ENCODE measurements at regions not wholly inside any gene's neighbourhood (a gene's known extent, or its start where the extent isn't known, plus 50 kb on each side); places are given as distances from the start of the nearest gene placed in this dataset.

DNA sequence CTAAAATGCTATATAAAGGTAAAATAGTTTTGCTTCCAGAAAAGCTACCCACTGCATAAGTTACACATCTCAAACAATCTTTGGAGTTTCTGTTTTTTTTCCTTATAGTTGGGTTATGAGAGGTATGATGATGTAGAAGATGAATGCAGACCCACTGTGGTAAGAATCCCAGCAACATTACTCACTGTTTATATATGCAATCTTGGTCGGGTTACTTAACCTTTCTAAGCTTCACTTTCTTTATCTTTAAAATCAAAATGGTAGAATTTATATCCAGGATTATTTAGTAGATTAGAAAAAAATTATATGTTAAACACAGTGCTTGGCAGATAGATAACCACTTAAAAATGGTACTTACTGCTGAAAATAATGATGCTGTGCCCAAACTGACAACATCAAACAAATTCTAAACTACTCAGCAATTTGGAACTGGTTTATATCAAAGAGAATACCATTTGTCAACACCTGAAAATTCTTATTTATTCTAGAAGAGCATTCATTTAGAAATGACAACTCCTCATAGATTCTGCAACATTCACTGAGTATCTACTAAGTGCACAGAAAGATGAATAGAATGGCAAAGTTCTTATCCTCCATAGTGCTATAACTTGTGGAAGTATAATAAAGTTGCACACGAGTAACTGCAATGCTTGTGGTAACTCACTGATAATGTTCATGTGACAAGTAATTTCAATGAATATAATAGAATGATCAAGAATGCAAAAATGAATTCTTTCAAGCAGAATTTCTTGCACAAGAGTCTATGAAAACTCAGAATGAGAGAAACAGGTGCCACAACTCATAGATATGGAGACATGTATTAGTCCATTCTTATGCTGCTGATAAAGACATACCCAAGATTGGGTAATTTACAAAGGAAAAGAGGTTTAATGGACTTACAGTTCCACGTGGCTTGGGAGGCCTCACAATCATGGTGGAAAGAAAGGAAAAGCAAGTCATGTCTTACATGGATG is 129.0 kb upstream of the SLC7A14 start:
- Histone ChIP-seq H3K36me3 (no peaks in the 10 kb centered on the region), H3K4me3 (no peak overlapping the region), H3K4me1 (no peaks in the 10 kb centered on the region), H3K27ac (no peak overlapping the region), H3K9me3 (no peaks in the 10 kb centered on the region), H3K27me3 (no peaks in the 10 kb centered on the region)
- intact Hi-C loops (cut with DNase I): no loop called here
- DNase-seq: no peak
- TF ChIP-seq, protein P1, sequence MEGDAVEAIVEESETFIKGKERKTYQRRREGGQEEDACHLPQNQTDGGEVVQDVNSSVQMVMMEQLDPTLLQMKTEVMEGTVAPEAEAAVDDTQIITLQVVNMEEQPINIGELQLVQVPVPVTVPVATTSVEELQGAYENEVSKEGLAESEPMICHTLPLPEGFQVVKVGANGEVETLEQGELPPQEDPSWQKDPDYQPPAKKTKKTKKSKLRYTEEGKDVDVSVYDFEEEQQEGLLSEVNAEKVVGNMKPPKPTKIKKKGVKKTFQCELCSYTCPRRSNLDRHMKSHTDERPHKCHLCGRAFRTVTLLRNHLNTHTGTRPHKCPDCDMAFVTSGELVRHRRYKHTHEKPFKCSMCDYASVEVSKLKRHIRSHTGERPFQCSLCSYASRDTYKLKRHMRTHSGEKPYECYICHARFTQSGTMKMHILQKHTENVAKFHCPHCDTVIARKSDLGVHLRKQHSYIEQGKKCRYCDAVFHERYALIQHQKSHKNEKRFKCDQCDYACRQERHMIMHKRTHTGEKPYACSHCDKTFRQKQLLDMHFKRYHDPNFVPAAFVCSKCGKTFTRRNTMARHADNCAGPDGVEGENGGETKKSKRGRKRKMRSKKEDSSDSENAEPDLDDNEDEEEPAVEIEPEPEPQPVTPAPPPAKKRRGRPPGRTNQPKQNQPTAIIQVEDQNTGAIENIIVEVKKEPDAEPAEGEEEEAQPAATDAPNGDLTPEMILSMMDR (IDR thresholded peaks at IDR 0.05): no peak
- no peak for ATAC-seq

DNA sequence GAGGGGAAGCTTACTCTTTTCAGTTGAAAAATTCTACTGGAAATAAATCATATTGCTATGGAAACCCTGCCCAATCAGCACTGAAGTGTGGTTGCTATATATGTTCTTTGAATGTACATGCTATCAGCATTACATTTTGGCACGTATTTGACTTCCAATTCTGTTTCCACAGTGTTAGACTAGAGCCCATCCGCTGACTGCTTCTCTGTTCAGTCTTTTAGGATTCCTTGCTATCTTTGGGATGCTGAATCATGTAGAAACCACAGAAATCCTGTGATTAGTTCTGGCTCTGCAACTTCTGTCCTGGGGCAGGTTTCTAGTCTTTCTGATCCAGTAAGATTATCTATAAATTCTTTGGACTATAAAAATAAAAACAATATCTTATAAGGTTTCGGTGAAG is 128.2 kb upstream of the SLC7A14 start:
- intact Hi-C loops (cut with DNase I): no loop called here
- H3K27ac ChIP-seq: no peak overlapping the region
- H3K9me3 ChIP-seq: no peaks in the 10 kb centered on the region
- no peaks in the 10 kb centered on the region for H3K27me3 ChIP-seq
- H3K36me3 ChIP-seq: no peaks in the 10 kb centered on the region
- TF ChIP-seq, protein P1 (IDR thresholded peaks at IDR 0.05): no peak
- no peaks in the 10 kb centered on the region for H3K4me1 ChIP-seq
- DNase-seq: no peak
- ATAC-seq: no peak
- no peak overlapping the region for H3K4me3 ChIP-seq

DNA sequence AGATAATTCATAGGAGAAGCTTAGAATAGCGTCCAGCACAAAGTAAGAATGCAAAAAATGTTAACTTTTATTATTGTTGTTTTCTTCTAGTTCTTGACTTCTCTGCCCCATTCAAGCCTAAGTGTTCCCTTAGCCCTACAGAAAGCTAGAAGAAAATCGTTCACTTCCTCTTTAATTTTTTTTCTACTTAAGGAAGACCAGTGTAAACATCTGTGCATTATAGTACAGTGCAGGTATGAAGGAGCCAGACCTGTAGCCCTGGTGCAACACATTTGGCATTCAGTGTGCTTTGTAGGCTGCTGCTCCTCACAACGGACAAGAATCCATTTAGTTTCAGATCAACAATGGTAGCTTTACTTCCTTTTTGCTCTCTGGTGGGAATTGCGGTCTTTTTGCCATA is 127.8 kb upstream of the SLC7A14 start:
- Histone ChIP-seq H3K27ac (no peak overlapping the region), H3K36me3 (no peaks in the 10 kb centered on the region), H3K9me3 (no peaks in the 10 kb centered on the region), H3K4me3 (no peak overlapping the region), H3K27me3 (no peaks in the 10 kb centered on the region), H3K4me1 (no peaks in the 10 kb centered on the region)
- DNase-seq (no peak), ATAC-seq (no peak)
- intact Hi-C loops (cut with DNase I): no loop called here
- TF ChIP-seq, protein P1 (IDR thresholded peaks at IDR 0.05): no peak

DNA sequence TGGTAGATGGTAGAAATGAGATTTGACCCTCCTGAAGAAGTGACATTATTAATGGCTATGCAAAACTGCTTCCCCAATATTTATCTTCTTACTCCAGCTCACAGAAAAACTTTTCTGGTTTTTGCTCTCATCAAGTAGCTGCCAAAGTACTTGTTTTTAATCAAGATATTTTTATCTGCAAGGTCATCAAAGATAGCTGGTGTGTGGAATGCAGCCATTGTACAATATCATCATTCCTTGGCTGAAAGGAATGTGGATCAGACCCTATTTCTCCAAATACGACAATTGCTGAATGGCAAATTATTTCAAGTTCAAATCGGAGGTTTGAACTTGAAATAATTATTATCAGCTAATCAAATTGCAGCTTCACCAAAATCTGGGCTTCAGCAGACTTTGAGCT is 126.9 kb upstream of the SLC7A14 start:
- ATAC-seq (no peak), DNase-seq (no peak)
- Histone ChIP-seq H3K4me3 (no peak overlapping the region), H3K27me3 (no peaks in the 10 kb centered on the region), H3K4me1 (no peaks in the 10 kb centered on the region), H3K27ac (no peak overlapping the region), H3K9me3 (no peaks in the 10 kb centered on the region), H3K36me3 (no peaks in the 10 kb centered on the region)
- intact Hi-C loops (cut with DNase I): no loop called here
- TF ChIP-seq, protein P1 (IDR thresholded peaks at IDR 0.05): no peak

DNA sequence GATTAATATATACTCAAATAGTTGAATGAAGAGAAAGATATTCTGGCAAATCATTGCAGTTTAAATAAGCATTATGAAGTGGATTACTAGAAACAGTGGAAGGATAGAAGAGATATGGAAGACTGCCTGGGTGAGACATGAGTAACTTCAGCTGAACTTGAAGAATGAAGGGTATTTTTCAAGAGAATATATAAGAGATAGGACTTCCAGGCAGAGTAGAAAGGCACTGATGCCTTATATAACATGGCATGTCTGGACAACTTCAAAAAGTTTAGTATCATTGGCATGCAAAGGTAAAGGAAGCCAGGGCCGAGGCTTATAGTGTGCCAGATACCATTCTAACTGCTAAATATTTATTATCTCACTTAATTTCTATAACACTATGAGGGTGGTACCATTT is 126.5 kb upstream of the SLC7A14 start:
- no peak overlapping the region for H3K27ac ChIP-seq
- intact Hi-C loops (cut with DNase I): no loop called here
- no peaks in the 10 kb centered on the region for H3K36me3 ChIP-seq
- H3K27me3 ChIP-seq: no peaks in the 10 kb centered on the region
- H3K9me3 ChIP-seq: no peaks in the 10 kb centered on the region
- no peak for ATAC-seq
- DNase-seq: no peak
- H3K4me3 ChIP-seq: no peak overlapping the region
- TF ChIP-seq, protein P1 (IDR thresholded peaks at IDR 0.05): no peak
- no peaks in the 10 kb centered on the region for H3K4me1 ChIP-seq
